ENCODE measurements at regions not wholly inside any gene's neighbourhood (a gene's known extent, or its start where the extent isn't known, plus 50 kb on each side); places are given as distances from the start of the nearest gene placed in this dataset.
"Not testable (repeated sequence)": the region's sequence is repeated elsewhere in the genome, so short reads cannot be mapped to it uniquely, and the experiment has no call there.

DNA sequence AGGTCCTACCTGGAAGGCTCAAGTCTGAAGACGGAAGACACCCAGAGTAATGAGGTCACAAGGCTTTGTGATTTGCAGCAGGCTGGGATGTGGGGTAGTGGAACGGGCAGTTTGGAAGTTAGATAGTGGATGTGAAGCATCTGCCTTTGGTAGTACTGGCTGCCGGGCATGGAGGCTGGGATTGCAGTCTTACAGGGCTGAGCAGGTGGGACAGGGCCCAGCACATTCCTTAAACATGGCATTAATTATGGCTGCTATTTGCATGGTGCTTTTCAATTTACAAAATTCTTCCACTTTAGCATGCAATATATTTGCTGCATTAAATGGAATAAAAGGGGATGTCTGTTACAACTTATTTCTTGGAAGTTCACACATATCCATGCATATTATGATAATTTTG, 161.2 kb downstream of the UTP18 start:
- no peak for DNase-seq
- Histone ChIP-seq H3K4me3 (ENCODE audit: low read length) (no peak overlapping the region), H3K27ac (ENCODE audit: low read length) (no peak overlapping the region), H3K4me1 (ENCODE audit: control insufficient read depth, insufficient read depth, low read length) (no peaks in the 10 kb centered on the region), H3K9me3 (ENCODE audit: control insufficient read depth, low read depth, low read length) (no peaks in the 10 kb centered on the region), H3K36me3 (ENCODE audit: control insufficient read depth, insufficient read depth, low read length) (no peaks in the 10 kb centered on the region), H3K27me3 (ENCODE audit: control insufficient read depth, insufficient read depth, low read length) (no peaks in the 10 kb centered on the region)
- no CpG with 5 or more reads among the region's 3 CpGs for WGBS (ENCODE audit: insufficient coverage, low lambda C conversion rate)

DNA sequence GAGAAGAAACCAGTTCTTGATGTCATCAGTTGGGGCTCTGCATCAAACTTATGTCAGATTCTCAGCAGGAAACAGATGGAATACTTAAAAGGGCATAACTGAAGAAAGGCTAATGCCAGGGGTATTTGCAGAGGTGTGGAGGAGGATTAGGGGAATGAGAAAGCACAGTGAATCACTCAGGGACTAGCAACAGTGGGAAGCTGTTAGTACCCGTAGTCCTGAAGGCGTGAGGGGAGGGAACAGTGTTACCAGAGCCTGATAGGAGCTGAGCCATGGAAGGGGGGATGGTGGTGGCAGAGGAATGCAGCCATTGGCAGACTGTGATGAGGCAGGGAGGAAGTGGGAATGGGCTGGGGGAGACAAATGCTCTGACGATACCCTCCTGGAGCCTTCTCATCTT, 162.3 kb downstream of the UTP18 start:
- no peaks in the 10 kb centered on the region for H3K36me3 ChIP-seq (ENCODE audit: control insufficient read depth, insufficient read depth, low read length)
- H3K4me1 ChIP-seq (ENCODE audit: control insufficient read depth, insufficient read depth, low read length): no peaks in the 10 kb centered on the region
- no peak for DNase-seq
- 57% methylated on average over 2 of the region's 3 CpGs for WGBS (ENCODE audit: insufficient coverage, low lambda C conversion rate)
- no peak overlapping the region for H3K4me3 ChIP-seq (ENCODE audit: low read length)
- no peaks in the 10 kb centered on the region for H3K27me3 ChIP-seq (ENCODE audit: control insufficient read depth, insufficient read depth, low read length)
- H3K9me3 ChIP-seq (ENCODE audit: control insufficient read depth, low read depth, low read length): no peaks in the 10 kb centered on the region
- H3K27ac ChIP-seq (ENCODE audit: low read length): no peak overlapping the region

DNA sequence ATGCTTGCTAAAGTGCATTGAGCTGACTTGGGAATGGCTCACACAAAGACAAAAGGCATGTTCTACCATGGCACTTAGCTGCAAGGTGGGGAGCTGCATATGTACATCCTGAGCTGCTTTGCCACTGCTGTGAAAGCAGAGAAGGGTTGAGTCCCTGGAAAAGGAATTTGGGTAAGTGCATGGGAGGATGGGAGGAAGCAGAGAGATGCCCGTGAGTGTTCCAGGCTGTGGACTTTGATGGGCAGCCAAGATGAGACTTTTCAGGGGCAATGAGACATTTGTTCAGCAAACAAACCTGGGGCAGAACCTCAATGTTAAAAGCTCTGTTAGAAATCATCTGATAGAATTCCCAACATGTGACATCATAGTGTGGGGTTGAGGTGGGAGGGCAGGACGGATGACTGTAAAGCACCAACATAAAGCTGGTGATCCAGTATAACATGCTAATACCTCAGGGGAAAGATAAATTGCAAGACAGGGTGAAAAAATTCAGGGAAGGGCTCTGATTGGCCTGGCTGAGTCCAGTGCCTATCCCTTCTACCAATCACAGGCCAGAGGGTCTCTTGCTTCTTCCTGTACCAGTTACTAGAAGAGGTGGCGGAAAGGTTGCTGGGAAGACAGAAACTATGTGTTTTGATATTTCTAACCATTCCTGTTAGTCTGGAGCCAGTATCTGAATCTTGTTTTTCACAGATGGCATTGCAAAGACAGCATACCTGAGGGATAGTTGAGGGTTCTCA, 163.2 kb downstream of the UTP18 start:
- no peaks in the 10 kb centered on the region for H3K4me1 ChIP-seq (ENCODE audit: control insufficient read depth, insufficient read depth, low read length)
- 71% methylated on average over 1 of the region's 3 CpGs for WGBS (ENCODE audit: insufficient coverage, low lambda C conversion rate)
- no peak for DNase-seq
- H3K9me3 ChIP-seq (ENCODE audit: control insufficient read depth, low read depth, low read length): no peaks in the 10 kb centered on the region
- H3K36me3 ChIP-seq (ENCODE audit: control insufficient read depth, insufficient read depth, low read length): no peaks in the 10 kb centered on the region
- H3K4me3 ChIP-seq (ENCODE audit: low read length): no peak overlapping the region
- no peaks in the 10 kb centered on the region for H3K27me3 ChIP-seq (ENCODE audit: control insufficient read depth, insufficient read depth, low read length)
- no peak overlapping the region for H3K27ac ChIP-seq (ENCODE audit: low read length)

DNA sequence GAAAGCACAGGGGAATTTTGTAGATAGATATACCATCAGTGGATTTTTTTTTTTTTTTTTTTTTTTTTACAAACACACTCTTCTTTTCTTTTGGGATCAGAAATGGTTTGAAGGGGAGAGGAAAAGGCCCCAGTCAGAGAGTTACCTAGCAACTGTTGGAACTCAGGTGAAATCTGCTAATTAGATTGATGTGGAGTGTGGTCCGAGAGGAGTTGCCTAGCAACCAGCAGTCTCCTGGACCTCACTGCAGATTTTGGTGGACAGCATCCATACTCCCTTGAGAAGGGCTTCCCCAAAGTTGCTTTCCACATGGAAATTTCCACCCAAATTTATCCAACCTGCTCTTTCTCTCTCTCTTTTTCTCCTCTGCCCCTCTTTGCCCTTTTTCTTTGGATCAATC, 165.4 kb downstream of the UTP18 start:
- no peaks in the 10 kb centered on the region for H3K9me3 ChIP-seq (ENCODE audit: control insufficient read depth, low read depth, low read length)
- no peaks in the 10 kb centered on the region for H3K27me3 ChIP-seq (ENCODE audit: control insufficient read depth, insufficient read depth, low read length)
- H3K27ac ChIP-seq (ENCODE audit: low read length): no peak overlapping the region
- no peaks in the 10 kb centered on the region for H3K36me3 ChIP-seq (ENCODE audit: control insufficient read depth, insufficient read depth, low read length)
- no peak overlapping the region for H3K4me3 ChIP-seq (ENCODE audit: low read length)
- no peak for DNase-seq
- no CpG with 5 or more reads among the region's 1 CpG for whole genome bisulfite sequencing (ENCODE audit: insufficient coverage, low lambda C conversion rate)
- H3K4me1 ChIP-seq (ENCODE audit: control insufficient read depth, insufficient read depth, low read length): no peaks in the 10 kb centered on the region

DNA sequence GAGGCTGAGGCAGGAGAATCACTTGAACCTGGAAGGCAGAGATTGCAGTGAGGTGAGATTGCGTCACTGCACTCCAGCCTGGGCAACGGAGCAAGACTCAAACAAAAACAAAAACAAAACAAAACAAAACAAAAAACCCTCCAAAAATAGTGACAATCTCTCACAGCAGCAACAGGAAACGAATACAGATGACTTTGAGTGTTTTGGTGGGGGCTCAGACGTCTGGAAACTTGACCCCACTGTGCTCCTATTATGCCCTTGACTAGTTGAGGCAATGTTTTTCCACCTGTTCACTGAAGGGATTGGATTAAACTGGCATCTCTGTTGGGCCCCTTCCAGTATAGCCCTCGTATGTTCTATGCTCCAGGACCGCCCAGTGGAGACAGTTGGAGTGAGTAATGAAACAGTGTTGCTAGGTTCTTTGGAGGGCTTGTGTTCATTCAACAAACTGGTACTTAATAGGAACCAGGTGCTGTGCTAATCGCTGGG, 167.0 kb downstream of the UTP18 start:
- no peaks in the 10 kb centered on the region for H3K27me3 ChIP-seq (ENCODE audit: control insufficient read depth, insufficient read depth, low read length)
- no peaks in the 10 kb centered on the region for H3K9me3 ChIP-seq (ENCODE audit: control insufficient read depth, low read depth, low read length)
- no peaks in the 10 kb centered on the region for H3K36me3 ChIP-seq (ENCODE audit: control insufficient read depth, insufficient read depth, low read length)
- no peaks in the 10 kb centered on the region for H3K4me1 ChIP-seq (ENCODE audit: control insufficient read depth, insufficient read depth, low read length)
- no peak overlapping the region for H3K4me3 ChIP-seq (ENCODE audit: low read length)
- 100% methylated on average over 1 of the region's 7 CpGs for WGBS (ENCODE audit: insufficient coverage, low lambda C conversion rate)
- H3K27ac ChIP-seq (ENCODE audit: low read length): no peak overlapping the region
- DNase-seq: no peak

DNA sequence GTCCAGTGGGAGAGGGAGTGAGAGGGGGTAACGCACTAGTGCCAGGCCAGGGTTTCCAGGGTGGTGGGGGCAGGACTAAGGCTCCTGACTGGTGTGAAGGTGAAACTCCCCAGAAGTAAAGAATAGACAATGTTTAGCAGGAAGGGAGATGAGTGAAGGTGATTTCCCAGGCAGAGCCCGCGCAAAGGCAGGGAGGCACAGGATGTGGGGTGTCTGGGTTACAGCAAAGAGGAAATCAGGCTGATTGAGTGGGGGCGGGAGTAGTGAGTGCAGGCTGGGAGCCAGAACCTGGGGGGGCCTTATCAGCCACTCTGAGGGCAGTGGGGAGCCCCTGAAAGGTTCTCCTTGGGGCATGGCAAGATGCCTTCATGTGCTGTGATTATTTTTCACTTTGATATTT, 167.5 kb downstream of the UTP18 start:
- H3K4me3 ChIP-seq (ENCODE audit: low read length): no peak overlapping the region
- no peak overlapping the region for H3K27ac ChIP-seq (ENCODE audit: low read length)
- no peaks in the 10 kb centered on the region for H3K9me3 ChIP-seq (ENCODE audit: control insufficient read depth, low read depth, low read length)
- DNase-seq: peak in 1 of 2 donors; percentile 12
- H3K36me3 ChIP-seq (ENCODE audit: control insufficient read depth, insufficient read depth, low read length): no peaks in the 10 kb centered on the region
- no CpG with 5 or more reads among the region's 4 CpGs for WGBS (ENCODE audit: insufficient coverage, low lambda C conversion rate)
- no peaks in the 10 kb centered on the region for H3K4me1 ChIP-seq (ENCODE audit: control insufficient read depth, insufficient read depth, low read length)
- H3K27me3 ChIP-seq (ENCODE audit: control insufficient read depth, insufficient read depth, low read length): no peaks in the 10 kb centered on the region

DNA sequence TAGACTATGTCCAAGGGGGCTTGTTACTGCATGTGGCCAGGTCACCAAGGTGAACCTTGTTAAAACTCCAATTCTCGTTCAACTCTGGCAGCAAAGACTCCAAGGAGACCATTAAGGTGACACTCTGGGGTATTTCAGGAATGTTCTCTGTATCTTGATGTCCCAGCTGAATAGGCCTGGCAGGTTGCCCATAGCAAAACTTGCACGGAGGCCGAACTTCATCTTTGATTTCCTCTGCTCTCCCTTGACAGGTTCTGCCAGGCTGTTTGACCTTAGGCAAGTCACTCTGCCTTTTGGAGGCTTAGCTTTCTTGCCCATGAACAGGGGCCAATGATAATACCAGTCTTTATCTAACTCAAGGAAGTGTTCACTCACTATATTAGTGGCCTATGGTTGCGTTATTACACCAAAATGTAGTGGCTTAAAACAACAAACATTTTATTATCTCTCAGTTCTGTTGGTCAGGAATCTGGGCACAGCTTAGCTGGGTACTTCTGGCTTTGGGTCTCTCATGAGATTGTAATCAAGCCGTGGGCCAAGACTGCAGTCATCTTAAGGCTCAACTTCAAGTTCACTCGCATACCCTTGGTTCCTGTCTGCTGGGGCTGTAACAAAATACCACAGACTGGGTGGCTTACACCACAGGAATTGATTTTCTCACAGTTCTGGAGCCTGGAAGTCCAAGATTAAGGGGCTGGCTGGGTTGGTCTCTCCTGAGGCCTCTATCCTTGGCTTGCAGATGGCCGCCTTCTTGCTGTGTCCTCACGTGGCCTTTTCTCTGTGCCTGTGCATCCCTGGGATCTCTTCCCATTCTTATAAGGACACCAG, 168.5 kb downstream of the UTP18 start:
- Histone ChIP-seq H3K27ac (ENCODE audit: low read length) (no peak overlapping the region), H3K36me3 (ENCODE audit: control insufficient read depth, insufficient read depth, low read length) (no peaks in the 10 kb centered on the region), H3K4me1 (ENCODE audit: control insufficient read depth, insufficient read depth, low read length) (no peaks in the 10 kb centered on the region), H3K9me3 (ENCODE audit: control insufficient read depth, low read depth, low read length) (no peaks in the 10 kb centered on the region), H3K4me3 (ENCODE audit: low read length) (no peak overlapping the region), H3K27me3 (ENCODE audit: control insufficient read depth, insufficient read depth, low read length) (no peaks in the 10 kb centered on the region)
- DNase-seq: no peak
- WGBS (ENCODE audit: insufficient coverage, low lambda C conversion rate): 100% methylated on average over 2 of the region's 8 CpGs

DNA sequence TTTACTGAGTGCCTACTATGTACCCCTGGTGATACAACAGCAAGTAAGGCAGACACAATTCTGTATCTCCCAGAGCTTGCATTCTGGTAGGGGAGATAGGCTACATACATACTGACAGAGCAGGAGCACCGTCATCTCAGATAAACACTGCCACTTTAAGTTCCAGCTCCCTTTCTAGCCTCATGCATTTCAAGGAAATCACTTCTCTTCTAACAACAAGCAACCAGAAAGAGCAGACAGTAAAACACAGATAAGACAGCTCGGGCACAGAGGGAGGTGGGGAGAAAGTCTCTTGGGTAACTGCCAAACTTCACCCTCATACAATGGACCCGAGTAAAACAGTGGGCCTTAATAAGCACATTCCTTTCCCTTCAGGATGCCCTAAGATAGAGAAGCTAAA, 169.6 kb downstream of the UTP18 start:
- not testable (repeated sequence) for H3K36me3 ChIP-seq (ENCODE audit: control insufficient read depth, insufficient read depth, low read length); H3K4me3 ChIP-seq (ENCODE audit: low read length); DNase-seq; H3K27me3 ChIP-seq (ENCODE audit: control insufficient read depth, insufficient read depth, low read length); H3K9me3 ChIP-seq (ENCODE audit: control insufficient read depth, low read depth, low read length); H3K27ac ChIP-seq (ENCODE audit: low read length); H3K4me1 ChIP-seq (ENCODE audit: control insufficient read depth, insufficient read depth, low read length)
- no CpG with 5 or more reads among the region's 3 CpGs for WGBS (ENCODE audit: insufficient coverage, low lambda C conversion rate)

DNA sequence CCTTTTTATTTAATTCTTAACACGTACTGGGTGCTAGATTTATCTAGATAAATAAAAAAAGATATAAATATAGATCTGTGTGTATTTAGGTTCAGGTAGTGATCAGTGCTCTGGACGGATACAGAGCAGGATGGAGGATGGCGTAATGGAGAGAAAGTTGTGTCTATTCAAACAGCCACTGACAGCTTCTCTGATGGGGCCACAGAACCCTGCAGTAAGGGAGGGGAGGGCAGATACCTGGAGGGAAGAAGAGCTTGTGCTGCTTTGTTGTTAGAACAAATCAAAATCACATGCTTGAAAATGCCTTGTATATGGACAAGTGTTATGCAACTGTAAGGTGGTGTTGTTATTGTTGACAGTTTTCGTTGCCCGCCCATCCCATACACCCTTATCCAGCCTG, 170.2 kb downstream of the UTP18 start:
- DNase-seq: no peak
- Histone ChIP-seq H3K4me1 (ENCODE audit: control insufficient read depth, insufficient read depth, low read length) (no peaks in the 10 kb centered on the region), H3K27me3 (ENCODE audit: control insufficient read depth, insufficient read depth, low read length) (no peaks in the 10 kb centered on the region), H3K9me3 (ENCODE audit: control insufficient read depth, low read depth, low read length) (no peaks in the 10 kb centered on the region), H3K27ac (ENCODE audit: low read length) (no peak overlapping the region), H3K36me3 (ENCODE audit: control insufficient read depth, insufficient read depth, low read length) (no peaks in the 10 kb centered on the region), H3K4me3 (ENCODE audit: low read length) (no peak overlapping the region)
- WGBS (ENCODE audit: insufficient coverage, low lambda C conversion rate): 100% methylated on average over 1 of the region's 5 CpGs

DNA sequence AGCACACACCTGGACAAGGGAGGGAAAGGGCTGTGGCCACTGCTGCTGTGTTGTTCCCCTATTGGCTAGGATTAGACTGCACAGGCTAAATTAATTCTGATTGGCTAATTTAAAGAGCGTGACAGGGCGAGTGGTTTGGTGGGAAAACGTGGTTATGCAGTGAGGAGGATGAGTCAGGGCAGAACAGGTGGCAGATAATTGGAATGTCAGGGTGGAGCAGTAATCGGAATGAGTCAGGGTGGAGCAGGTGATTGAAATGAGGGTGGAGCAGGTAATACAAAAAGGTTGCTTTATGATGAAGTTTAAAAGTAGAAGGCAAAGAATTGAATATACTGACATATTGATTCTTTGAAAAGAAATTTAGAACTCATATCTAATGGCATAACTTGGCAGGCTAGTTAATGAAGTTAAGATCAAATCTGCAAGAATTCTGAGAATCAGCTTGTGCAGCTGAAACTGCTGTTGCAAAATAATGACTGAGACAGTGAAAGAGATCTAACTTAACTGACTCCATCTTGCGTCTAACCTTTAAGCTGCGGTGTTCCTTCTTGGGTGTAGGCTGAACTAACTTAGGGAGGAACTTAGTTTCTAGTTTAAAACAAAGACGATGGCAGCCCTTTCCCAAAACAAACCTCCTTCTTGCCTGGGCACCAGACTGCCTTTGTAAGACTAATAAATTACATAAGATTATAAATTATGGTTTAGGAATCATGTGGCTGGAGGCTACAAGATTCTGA, 174.3 kb downstream of the UTP18 start:
- DNase-seq: no peak
- WGBS (ENCODE audit: insufficient coverage, low lambda C conversion rate): 83% methylated on average over 1 of the region's 7 CpGs
- H3K27ac ChIP-seq (ENCODE audit: low read length): no peak overlapping the region
- H3K4me1 ChIP-seq (ENCODE audit: control insufficient read depth, insufficient read depth, low read length): no peaks in the 10 kb centered on the region
- H3K4me3 ChIP-seq (ENCODE audit: low read length): no peak overlapping the region
- no peaks in the 10 kb centered on the region for H3K36me3 ChIP-seq (ENCODE audit: control insufficient read depth, insufficient read depth, low read length)
- H3K9me3 ChIP-seq (ENCODE audit: control insufficient read depth, low read depth, low read length): no peaks in the 10 kb centered on the region
- no peaks in the 10 kb centered on the region for H3K27me3 ChIP-seq (ENCODE audit: control insufficient read depth, insufficient read depth, low read length)

Data from large intestine (tissue), 3 donors.